HG02943 (cell line): ENCODE measurements at regions not wholly inside any gene's neighbourhood (a gene's known extent, or its start where the extent isn't known, plus 50 kb on each side); places are given as distances from the start of the nearest gene placed in this dataset.

ENCODE experiments used
- ATAC-seq: cut with Tn5 transposase; IDR thresholded peaks from one replicate; pipeline ENCODE4 v1.9.1; 2021; ENCODE audit warnings: mild to moderate bottlenecking, low read depth, moderate library complexity; ENCODE audit not compliant: unreplicated experiment

- no peak for ATAC-seq
Observed at GRCh38 chr9:16092142-16093091, 539.6 kb downstream of the CCDC171 start.

GRCh38 chr9:16098306-16098705, 545.5 kb downstream of the CCDC171 start:
- ATAC-seq: no peak

- no peak for ATAC-seq
Observed at GRCh38 chr9:16099732-16100536, 547.1 kb downstream of the CCDC171 start.

GRCh38 chr9:16100537-16101091, 547.8 kb downstream of the CCDC171 start:
- no peak for ATAC-seq

- ATAC-seq: no peak
Observed at GRCh38 chr9:16102154-16102553, 549.3 kb downstream of the CCDC171 start.

- no peak for ATAC-seq
Observed at GRCh38 chr9:16103620-16104397, 551.0 kb downstream of the CCDC171 start.

GRCh38 chr9:16105168-16106020, 552.6 kb downstream of the CCDC171 start:
- no peak for ATAC-seq

GRCh38 chr9:16106021-16106571, 553.3 kb downstream of the CCDC171 start:
- ATAC-seq: no peak

GRCh38 chr9:16112116-16112515, 559.3 kb downstream of the CCDC171 start:
- ATAC-seq: no peak

- ATAC-seq: no peak
Observed at GRCh38 chr9:16115994-16116393, 563.2 kb downstream of the CCDC171 start.

- no peak for ATAC-seq
Observed at GRCh38 chr9:16118043-16118442, 565.2 kb downstream of the CCDC171 start.

- ATAC-seq: no peak
Observed at GRCh38 chr9:16119261-16120230, 566.7 kb downstream of the CCDC171 start.

GRCh38 chr9:16120231-16120641, 567.4 kb downstream of the CCDC171 start:
- no peak for ATAC-seq

GRCh38 chr9:16120727-16121126, 567.9 kb downstream of the CCDC171 start:
- ATAC-seq: no peak

GRCh38 chr9:16121168-16121567, 568.3 kb downstream of the CCDC171 start:
- ATAC-seq: no peak

- ATAC-seq: no peak
Observed at GRCh38 chr9:16121601-16122286, 568.9 kb downstream of the CCDC171 start.

GRCh38 chr9:16125629-16126028, 572.8 kb downstream of the CCDC171 start:
- no peak for ATAC-seq
